ENCODE measurements at regions not wholly inside any gene's neighbourhood (a gene's known extent, or its start where the extent isn't known, plus 50 kb on each side); places are given as distances from the start of the nearest gene placed in this dataset.

GRCh38 chr3:159131376-159131775 lies 329.5 kb downstream of the MFSD1 start:
- no peak for DNase-seq

GRCh38 chr3:159137949-159138348 lies 336.1 kb downstream of the MFSD1 start:
- DNase-seq: no peak

- DNase-seq: no peak
Measured at GRCh38 chr3:159139326-159139725, 337.5 kb downstream of the MFSD1 start.

GRCh38 chr3:159144472-159144871 lies 342.6 kb downstream of the MFSD1 start:
- DNase-seq: no peak

GRCh38 chr3:159144891-159145290 lies 343.0 kb downstream of the MFSD1 start:
- DNase-seq: no peak

- no peak for DNase-seq
Measured at GRCh38 chr3:159146392-159146791, 344.5 kb downstream of the MFSD1 start.

GRCh38 chr3:159146856-159147435 lies 345.1 kb downstream of the MFSD1 start:
- DNase-seq: no peak

GRCh38 chr3:159147813-159148212 lies 346.0 kb downstream of the MFSD1 start:
- no peak for DNase-seq

GRCh38 chr3:159148466-159148865 lies 346.6 kb downstream of the MFSD1 start:
- no peak for DNase-seq

GRCh38 chr3:159149131-159149530 lies 347.3 kb downstream of the MFSD1 start:
- DNase-seq: no peak

- no peak for DNase-seq
Measured at GRCh38 chr3:159149633-159150032, 347.8 kb downstream of the MFSD1 start.

GRCh38 chr3:159150180-159150579 lies 348.3 kb downstream of the MFSD1 start:
- no peak for DNase-seq

- DNase-seq: no peak
Measured at GRCh38 chr3:159151130-159151529, 349.3 kb downstream of the MFSD1 start.

- DNase-seq: no peak
Measured at GRCh38 chr3:159157275-159157674, 355.4 kb downstream of the MFSD1 start.

GRCh38 chr3:159158213-159158612 lies 356.4 kb downstream of the MFSD1 start:
- no peak for DNase-seq

GRCh38 chr3:159158801-159159200 lies 356.9 kb downstream of the MFSD1 start:
- no peak for DNase-seq

GRCh38 chr3:159159546-159159945 lies 357.7 kb downstream of the MFSD1 start:
- no peak for DNase-seq

- DNase-seq: no peak
Measured at GRCh38 chr3:159163656-159164055, 361.8 kb downstream of the MFSD1 start.

- DNase-seq: no peak
Measured at GRCh38 chr3:159165961-159166360, 364.1 kb downstream of the MFSD1 start.

- no peak for DNase-seq
Measured at GRCh38 chr3:159166899-159167586, 365.2 kb downstream of the MFSD1 start.

- DNase-seq: no peak
Measured at GRCh38 chr3:159168788-159169187, 366.9 kb downstream of the MFSD1 start.

- DNase-seq: no peak
Measured at GRCh38 chr3:159169828-159170227, 368.0 kb downstream of the MFSD1 start.

- DNase-seq: no peak
Measured at GRCh38 chr3:159170436-159171003, 368.7 kb downstream of the MFSD1 start.

GRCh38 chr3:159171333-159171732 lies 369.5 kb downstream of the MFSD1 start:
- DNase-seq: no peak

- DNase-seq: no peak
Measured at GRCh38 chr3:159172473-159172872, 370.6 kb downstream of the MFSD1 start.

Data from NCI-H2171 treated with DMSO at 0.1 percent for 48 hours (cell line).